ENCODE measurements at regions not wholly inside any gene's neighbourhood (a gene's known extent, or its start where the extent isn't known, plus 50 kb on each side); places are given as distances from the start of the nearest gene placed in this dataset.

DNA sequence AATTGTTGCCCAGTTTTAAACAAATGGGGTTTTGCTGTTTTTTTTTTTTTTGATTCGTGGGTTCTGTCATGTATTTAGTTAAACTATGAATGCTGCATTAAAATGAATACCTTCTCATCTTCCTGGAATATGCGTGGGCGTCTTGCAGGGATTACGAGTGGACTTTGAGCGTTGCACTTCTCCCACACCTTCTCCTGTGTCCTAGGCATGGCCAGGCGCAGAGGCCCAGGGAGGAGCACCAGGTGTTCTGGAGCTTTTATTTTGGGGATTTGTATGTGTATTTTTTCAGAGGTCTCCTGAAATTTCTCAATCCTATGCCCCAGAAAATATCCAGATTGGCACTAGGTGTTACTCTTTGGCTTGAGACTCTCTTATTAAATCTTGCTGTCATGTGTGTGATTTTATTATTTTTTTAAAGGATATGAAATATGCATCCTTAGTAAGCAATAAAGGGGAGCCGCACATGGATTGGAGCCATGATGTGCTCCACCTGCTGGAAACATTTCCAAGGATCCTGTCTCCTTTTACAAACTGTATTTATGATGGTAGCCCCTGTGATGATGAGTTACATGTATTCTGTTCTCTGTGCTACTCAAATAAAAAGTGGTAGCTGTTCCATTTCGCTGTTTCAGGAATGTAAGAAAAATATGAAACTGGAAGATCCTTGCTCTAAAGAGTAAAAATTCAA lies 482.2 kb upstream of the KLF6 start:
- TF ChIP-seq, protein P1, sequence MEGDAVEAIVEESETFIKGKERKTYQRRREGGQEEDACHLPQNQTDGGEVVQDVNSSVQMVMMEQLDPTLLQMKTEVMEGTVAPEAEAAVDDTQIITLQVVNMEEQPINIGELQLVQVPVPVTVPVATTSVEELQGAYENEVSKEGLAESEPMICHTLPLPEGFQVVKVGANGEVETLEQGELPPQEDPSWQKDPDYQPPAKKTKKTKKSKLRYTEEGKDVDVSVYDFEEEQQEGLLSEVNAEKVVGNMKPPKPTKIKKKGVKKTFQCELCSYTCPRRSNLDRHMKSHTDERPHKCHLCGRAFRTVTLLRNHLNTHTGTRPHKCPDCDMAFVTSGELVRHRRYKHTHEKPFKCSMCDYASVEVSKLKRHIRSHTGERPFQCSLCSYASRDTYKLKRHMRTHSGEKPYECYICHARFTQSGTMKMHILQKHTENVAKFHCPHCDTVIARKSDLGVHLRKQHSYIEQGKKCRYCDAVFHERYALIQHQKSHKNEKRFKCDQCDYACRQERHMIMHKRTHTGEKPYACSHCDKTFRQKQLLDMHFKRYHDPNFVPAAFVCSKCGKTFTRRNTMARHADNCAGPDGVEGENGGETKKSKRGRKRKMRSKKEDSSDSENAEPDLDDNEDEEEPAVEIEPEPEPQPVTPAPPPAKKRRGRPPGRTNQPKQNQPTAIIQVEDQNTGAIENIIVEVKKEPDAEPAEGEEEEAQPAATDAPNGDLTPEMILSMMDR (IDR thresholded peaks at IDR 0.05; ENCODE audit: insufficient read depth, low read length, poor library complexity, severe bottlenecking), result no peak
- no peak for TF ChIP-seq EZH2phosphoT487 (conservative IDR thresholded peaks at IDR 0.05; ENCODE audit: low read length)
